ENCODE measurements at regions not wholly inside any gene's neighbourhood (a gene's known extent, or its start where the extent isn't known, plus 50 kb on each side); places are given as distances from the start of the nearest gene placed in this dataset.
"Not testable (repeated sequence)": the region's sequence is repeated elsewhere in the genome, so short reads cannot be mapped to it uniquely, and the experiment has no call there.

GRCh38 chr3:125901473-125901872, 67.5 kb upstream of the ROPN1B start:
- TF ChIP-seq CTCF (conservative IDR thresholded peaks at IDR 0.05; ENCODE audit: low read depth, low read length); EZH2 (IDR thresholded peaks at IDR 0.05; ENCODE audit: borderline replicate concordance, low read depth, low read length, poor library complexity, severe bottlenecking): not testable (repeated sequence)

Measured in A673 (cell line).